ENCODE measurements at regions not wholly inside any gene's neighbourhood (a gene's known extent, or its start where the extent isn't known, plus 50 kb on each side); places are given as distances from the start of the nearest gene placed in this dataset.

- H3K9me3 ChIP-seq, result no peaks in the 10 kb centered on the region
- no peak for DNase-seq (ENCODE audit: low spot score in 2 of 2)
- no peak overlapping the region for H3K4me3 ChIP-seq
- TF ChIP-seq POLR2A (IDR thresholded peaks at IDR 0.05), result no peak
- TF ChIP-seq POLR2AphosphoS5 (IDR thresholded peaks at IDR 0.05), result no peak
- no peak for TF ChIP-seq CTCF (IDR thresholded peaks at IDR 0.05)
- intact Hi-C loops (cut with DNase I; ENCODE audit: low total_unique reads), result no loop called here
- no peaks in the 10 kb centered on the region for H3K4me1 ChIP-seq
- H3K27me3 ChIP-seq, result no peaks in the 10 kb centered on the region
- no peak overlapping the region for H3K27ac ChIP-seq
- H3K36me3 ChIP-seq, result no peaks in the 10 kb centered on the region
These were observed 64.7 kb upstream of the PTPN13 start for GRCh38 chr4:86529436-86529835.

GRCh38 chr4:86530183-86530582 is 63.9 kb upstream of the PTPN13 start:
- Histone ChIP-seq H3K4me1 (no peaks in the 10 kb centered on the region), H3K27me3 (no peaks in the 10 kb centered on the region), H3K27ac (no peak overlapping the region), H3K36me3 (no peaks in the 10 kb centered on the region), H3K9me3 (no peaks in the 10 kb centered on the region), H3K4me3 (no peak overlapping the region)
- no peak for TF ChIP-seq CTCF (IDR thresholded peaks at IDR 0.05)
- TF ChIP-seq POLR2A (IDR thresholded peaks at IDR 0.05), result no peak
- TF ChIP-seq POLR2AphosphoS5 (IDR thresholded peaks at IDR 0.05), result no peak
- intact Hi-C loops (cut with DNase I; ENCODE audit: low total_unique reads), result no loop called here
- DNase-seq (ENCODE audit: low spot score in 2 of 2), result no peak

GRCh38 chr4:86531440-86531839 is 62.7 kb upstream of the PTPN13 start:
- no peaks in the 10 kb centered on the region for H3K27me3 ChIP-seq
- no peak for DNase-seq (ENCODE audit: low spot score in 2 of 2)
- H3K27ac ChIP-seq, result no peak overlapping the region
- H3K4me3 ChIP-seq, result no peak overlapping the region
- TF ChIP-seq CTCF (IDR thresholded peaks at IDR 0.05) (no peak), POLR2AphosphoS5 (IDR thresholded peaks at IDR 0.05) (no peak), POLR2A (IDR thresholded peaks at IDR 0.05) (no peak)
- H3K9me3 ChIP-seq, result no peaks in the 10 kb centered on the region
- intact Hi-C loops (cut with DNase I; ENCODE audit: low total_unique reads), result no loop called here
- H3K4me1 ChIP-seq, result no peaks in the 10 kb centered on the region
- no peaks in the 10 kb centered on the region for H3K36me3 ChIP-seq

- Histone ChIP-seq H3K27ac (no peak overlapping the region), H3K36me3 (no peaks in the 10 kb centered on the region), H3K27me3 (no peaks in the 10 kb centered on the region), H3K9me3 (no peaks in the 10 kb centered on the region), H3K4me1 (no peaks in the 10 kb centered on the region), H3K4me3 (no peak overlapping the region)
- TF ChIP-seq POLR2A (IDR thresholded peaks at IDR 0.05), result no peak
- TF ChIP-seq POLR2AphosphoS5 (IDR thresholded peaks at IDR 0.05), result no peak
- TF ChIP-seq CTCF (IDR thresholded peaks at IDR 0.05), result no peak
- DNase-seq (ENCODE audit: low spot score in 2 of 2), result no peak
- intact Hi-C loops (cut with DNase I; ENCODE audit: low total_unique reads), result no loop called here
These were observed 61.3 kb upstream of the PTPN13 start for GRCh38 chr4:86532851-86533250.

- no peaks in the 10 kb centered on the region for H3K36me3 ChIP-seq
- H3K27me3 ChIP-seq, result no peaks in the 10 kb centered on the region
- H3K4me3 ChIP-seq, result no peak overlapping the region
- H3K4me1 ChIP-seq, result no peaks in the 10 kb centered on the region
- intact Hi-C loops (cut with DNase I; ENCODE audit: low total_unique reads), result no loop called here
- H3K27ac ChIP-seq, result no peak overlapping the region
- H3K9me3 ChIP-seq, result no peaks in the 10 kb centered on the region
- TF ChIP-seq CTCF (IDR thresholded peaks at IDR 0.05), result no peak
- TF ChIP-seq POLR2AphosphoS5 (IDR thresholded peaks at IDR 0.05), result no peak
- no peak for TF ChIP-seq POLR2A (IDR thresholded peaks at IDR 0.05)
- DNase-seq (ENCODE audit: low spot score in 2 of 2), result no peak
These were observed 58.0 kb upstream of the PTPN13 start for GRCh38 chr4:86536151-86536550.
